ENCODE measurements at regions not wholly inside any gene's neighbourhood (a gene's known extent, or its start where the extent isn't known, plus 50 kb on each side); places are given as distances from the start of the nearest gene placed in this dataset.
"Not testable (repeated sequence)": the region's sequence is repeated elsewhere in the genome, so short reads cannot be mapped to it uniquely, and the experiment has no call there.

GRCh38 chr6:121695329-121695728 lies 259.9 kb downstream of the GJA1 start:
- DNase-seq, result no peak

GRCh38 chr6:121697921-121698320 lies 262.5 kb downstream of the GJA1 start:
- no peak for DNase-seq

GRCh38 chr6:121698617-121699016 lies 263.2 kb downstream of the GJA1 start:
- no peak for DNase-seq

- DNase-seq, result not testable (repeated sequence)
Observed at GRCh38 chr6:121703129-121703528, 267.7 kb downstream of the GJA1 start.

GRCh38 chr6:121711472-121711871 lies 276.0 kb downstream of the GJA1 start:
- no peak for DNase-seq

- no peak for DNase-seq
Observed at GRCh38 chr6:121717686-121718085, 282.2 kb downstream of the GJA1 start.

- not testable (repeated sequence) for DNase-seq
Observed at GRCh38 chr6:121720867-121721266, 285.4 kb downstream of the GJA1 start.

- no peak for DNase-seq
Observed at GRCh38 chr6:121723623-121724022, 288.2 kb downstream of the GJA1 start.

GRCh38 chr6:121724576-121724975 lies 289.1 kb downstream of the GJA1 start:
- no peak for DNase-seq

GRCh38 chr6:121726596-121726995 lies 291.1 kb downstream of the GJA1 start:
- no peak for DNase-seq

GRCh38 chr6:121730616-121731015 lies 295.2 kb downstream of the GJA1 start:
- no peak for DNase-seq

GRCh38 chr6:121731381-121731780 lies 295.9 kb downstream of the GJA1 start:
- DNase-seq, result no peak

- DNase-seq, result no peak
Observed at GRCh38 chr6:121732641-121733040, 297.2 kb downstream of the GJA1 start.

- DNase-seq, result no peak
Observed at GRCh38 chr6:121733234-121733633, 297.8 kb downstream of the GJA1 start.

- not testable (repeated sequence) for DNase-seq
Observed at GRCh38 chr6:121740188-121740587, 304.7 kb downstream of the GJA1 start.

GRCh38 chr6:121743691-121744090 lies 308.2 kb downstream of the GJA1 start:
- DNase-seq, result no peak

GRCh38 chr6:121748376-121748775 lies 312.9 kb downstream of the GJA1 start:
- DNase-seq, result no peak

- no peak for DNase-seq
Observed at GRCh38 chr6:121748850-121749249, 313.4 kb downstream of the GJA1 start.

GRCh38 chr6:121755485-121755884 lies 320.0 kb downstream of the GJA1 start:
- DNase-seq, result no peak

GRCh38 chr6:121756666-121757065 lies 321.2 kb downstream of the GJA1 start:
- DNase-seq, result no peak

- no peak for DNase-seq
Observed at GRCh38 chr6:121759370-121759769, 323.9 kb downstream of the GJA1 start.

- no peak for DNase-seq
Observed at GRCh38 chr6:121760191-121760590, 324.7 kb downstream of the GJA1 start.

- DNase-seq, result no peak
Observed at GRCh38 chr6:121760745-121761144, 325.3 kb downstream of the GJA1 start.

GRCh38 chr6:121764493-121764892 lies 329.0 kb downstream of the GJA1 start:
- no peak for DNase-seq

- DNase-seq, result no peak
Observed at GRCh38 chr6:121765060-121765459, 329.6 kb downstream of the GJA1 start.

- DNase-seq, result no peak
Observed at GRCh38 chr6:121767211-121767610, 331.8 kb downstream of the GJA1 start.

All from CD4-positive, alpha-beta T cell treated with Interferon alpha-2 for 1 hour (primary cell).